Ectodermal cell (in vitro differentiated cells): ENCODE measurements at regions not wholly inside any gene's neighbourhood (a gene's known extent, or its start where the extent isn't known, plus 50 kb on each side); places are given as distances from the start of the nearest gene placed in this dataset.
"Not testable (repeated sequence)": the region's sequence is repeated elsewhere in the genome, so short reads cannot be mapped to it uniquely, and the experiment has no call there.

Experiments used
- H3K27ac ChIP-seq: 2 replicates; pipeline ENCODE4 v1.7.0; 2013; ENCODE audit warnings: mild to moderate bottlenecking, low read depth, low read length; ENCODE audit not compliant: insufficient read depth, poor library complexity, severe bottlenecking
- H3K27me3 ChIP-seq: 2 replicates; pipeline ENCODE4 v1.7.0; 2013; ENCODE audit warnings: mild to moderate bottlenecking, low read length; ENCODE audit not compliant: insufficient read depth, control insufficient read depth, poor library complexity, severe bottlenecking
- H3K36me3 ChIP-seq: one replicate; pipeline ENCODE4 v1.7.0; 2013; ENCODE audit warnings: low read length; ENCODE audit not compliant: control insufficient read depth, insufficient read depth
- H3K4me1 ChIP-seq: one replicate; pipeline ENCODE4 v1.7.0; 2013; ENCODE audit warnings: low read length; ENCODE audit not compliant: control insufficient read depth, insufficient read depth
- H3K4me3 ChIP-seq: 2 replicates; pipeline ENCODE4 v1.7.0; 2013; ENCODE audit warnings: low read depth, low read length, control low read depth; ENCODE audit not compliant: insufficient read depth
- H3K9me3 ChIP-seq: 2 replicates; pipeline ENCODE4 v1.7.0; 2013; ENCODE audit warnings: mild to moderate bottlenecking, low read length, moderate library complexity; ENCODE audit not compliant: control insufficient read depth
- WGBS, 2 experiments: methylation state at CpG; one replicate each; pipeline ENCODE4 v1.1.7; 2013; ENCODE audit warnings: missing lambda C conversion rate in 2 of 2; 5-methylcytosine and 5-hydroxymethylcytosine counted together

- H3K27ac ChIP-seq, result not testable (repeated sequence)
- WGBS, 2 experiments, result 88 to 92% methylated on average over 22 of the region's 22 CpGs
Measured at GRCh38 chr11:134851503-134852224, 439.6 kb upstream of the B3GAT1 start.

GRCh38 chr11:134850566-134850965 is 438.5 kb upstream of the B3GAT1 start:
- H3K27me3 ChIP-seq, result no peaks in the 10 kb centered on the region
- WGBS, 2 experiments, result 88% methylated on average over 2 of the region's 2 CpGs; no CpG with 5 or more reads in 1 of the 2 experiments
- no peaks in the 10 kb centered on the region for H3K36me3 ChIP-seq
- H3K4me3 ChIP-seq, result no peak overlapping the region
- no peak overlapping the region for H3K27ac ChIP-seq
- H3K4me1 ChIP-seq, result no peaks in the 10 kb centered on the region
- H3K9me3 ChIP-seq, result no peaks in the 10 kb centered on the region

More at GRCh38 chr11:134851503-134852224, 439.6 kb upstream of the B3GAT1 start:
- not testable (repeated sequence) for H3K27me3 ChIP-seq, H3K4me1 ChIP-seq, H3K4me3 ChIP-seq, H3K36me3 ChIP-seq, H3K9me3 ChIP-seq

DNA sequence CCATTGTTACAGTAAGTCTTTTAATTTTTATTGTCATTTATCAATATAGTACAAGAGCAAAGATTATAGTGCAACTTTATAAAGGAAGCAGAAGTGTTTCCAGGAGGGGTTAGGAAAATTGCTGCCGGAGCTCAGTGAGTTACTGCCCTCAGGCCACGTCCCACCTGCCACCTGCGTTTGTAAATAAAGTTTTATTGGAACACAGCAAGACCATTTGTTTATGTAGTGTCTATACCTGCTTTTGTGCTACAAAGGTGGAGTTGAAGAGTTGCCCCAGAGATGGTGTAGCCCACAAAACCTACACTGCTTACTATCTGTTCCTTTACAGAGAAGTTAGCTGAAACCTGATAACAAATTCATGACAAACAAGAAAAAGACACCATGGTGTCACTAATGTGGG is 437.8 kb upstream of the B3GAT1 start:
- no peaks in the 10 kb centered on the region for H3K36me3 ChIP-seq
- H3K27ac ChIP-seq, result no peak overlapping the region
- no peaks in the 10 kb centered on the region for H3K9me3 ChIP-seq
- H3K4me1 ChIP-seq, result no peaks in the 10 kb centered on the region
- WGBS, 2 experiments, result 91 to 95% methylated on average over 3 of the region's 3 CpGs
- H3K27me3 ChIP-seq, result no peaks in the 10 kb centered on the region
- H3K4me3 ChIP-seq, result no peak overlapping the region

GRCh38 chr11:134847083-134847715 is 435.2 kb upstream of the B3GAT1 start:
- no peaks in the 10 kb centered on the region for H3K9me3 ChIP-seq
- 84 to 86% methylated on average over 17 of the region's 17 CpGs for WGBS, 2 experiments
- no peak overlapping the region for H3K27ac ChIP-seq
- H3K27me3 ChIP-seq, result no peaks in the 10 kb centered on the region
- H3K4me3 ChIP-seq, result no peak overlapping the region
- H3K4me1 ChIP-seq, result no peaks in the 10 kb centered on the region
- no peaks in the 10 kb centered on the region for H3K36me3 ChIP-seq

- Histone ChIP-seq H3K27ac (no peak overlapping the region), H3K27me3 (no peaks in the 10 kb centered on the region), H3K36me3 (no peaks in the 10 kb centered on the region), H3K4me3 (no peak overlapping the region), H3K9me3 (no peaks in the 10 kb centered on the region), H3K4me1 (no peaks in the 10 kb centered on the region)
- WGBS, 2 experiments, result 82 to 86% methylated on average over 10 to 11 of the region's 11 CpGs
Measured at GRCh38 chr11:134846328-134847082, 434.5 kb upstream of the B3GAT1 start.

GRCh38 chr11:134845474-134846327 is 433.7 kb upstream of the B3GAT1 start:
- WGBS, 2 experiments, result 91 to 93% methylated on average over 13 of the region's 13 CpGs
- Histone ChIP-seq H3K27me3 (no peaks in the 10 kb centered on the region), H3K36me3 (no peaks in the 10 kb centered on the region), H3K4me3 (no peak overlapping the region), H3K27ac (no peak overlapping the region), H3K4me1 (no peaks in the 10 kb centered on the region), H3K9me3 (no peaks in the 10 kb centered on the region)

DNA sequence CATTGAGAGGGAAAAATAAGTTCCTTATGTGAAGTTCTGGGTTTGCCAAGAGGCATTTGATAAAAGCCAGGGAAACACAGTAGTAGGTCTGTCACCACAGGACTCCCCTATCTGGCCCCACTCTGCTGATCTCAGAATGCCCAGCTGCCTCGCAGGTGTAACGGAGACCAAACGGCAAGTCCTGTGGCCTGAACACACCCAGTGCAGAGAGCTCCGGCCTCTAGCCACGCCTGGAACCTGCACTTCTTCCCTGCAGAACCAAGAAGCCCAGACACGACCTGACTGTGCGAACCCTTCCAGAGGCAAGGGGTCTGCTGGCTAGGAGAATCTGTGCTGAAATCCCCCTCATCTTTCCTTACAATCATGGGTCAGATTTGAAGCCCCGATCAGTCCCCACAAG is 432.8 kb upstream of the B3GAT1 start:
- no peaks in the 10 kb centered on the region for H3K27me3 ChIP-seq
- no peaks in the 10 kb centered on the region for H3K4me1 ChIP-seq
- no peak overlapping the region for H3K4me3 ChIP-seq
- H3K27ac ChIP-seq, result no peak overlapping the region
- H3K36me3 ChIP-seq, result no peaks in the 10 kb centered on the region
- H3K9me3 ChIP-seq, result no peaks in the 10 kb centered on the region
- WGBS, 2 experiments, result 90 to 94% methylated on average over 8 of the region's 8 CpGs

DNA sequence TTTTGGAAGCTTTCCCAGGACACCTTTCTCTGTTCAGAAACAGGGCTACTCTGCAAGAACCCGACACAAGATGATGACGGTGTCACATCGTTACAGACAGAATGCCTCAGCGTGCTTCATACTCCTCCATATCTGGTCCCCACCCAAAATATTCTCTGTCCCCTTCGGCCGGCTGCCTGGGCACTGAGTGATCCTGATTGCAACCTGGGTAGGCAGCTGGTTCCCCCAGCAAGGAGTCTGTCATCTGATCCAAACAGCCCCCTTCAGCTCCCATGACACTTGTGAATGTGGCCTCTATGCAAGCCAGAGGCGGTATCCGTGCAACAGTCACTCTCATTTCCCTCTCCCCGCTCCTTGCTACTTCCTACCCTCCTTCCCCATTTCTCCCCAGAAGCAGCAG is 431.7 kb upstream of the B3GAT1 start:
- 90 to 93% methylated on average over 9 of the region's 9 CpGs for WGBS, 2 experiments
- Histone ChIP-seq H3K27ac (no peak overlapping the region), H3K9me3 (no peaks in the 10 kb centered on the region), H3K4me1 (no peaks in the 10 kb centered on the region), H3K27me3 (no peaks in the 10 kb centered on the region), H3K36me3 (no peaks in the 10 kb centered on the region), H3K4me3 (no peak overlapping the region)

DNA sequence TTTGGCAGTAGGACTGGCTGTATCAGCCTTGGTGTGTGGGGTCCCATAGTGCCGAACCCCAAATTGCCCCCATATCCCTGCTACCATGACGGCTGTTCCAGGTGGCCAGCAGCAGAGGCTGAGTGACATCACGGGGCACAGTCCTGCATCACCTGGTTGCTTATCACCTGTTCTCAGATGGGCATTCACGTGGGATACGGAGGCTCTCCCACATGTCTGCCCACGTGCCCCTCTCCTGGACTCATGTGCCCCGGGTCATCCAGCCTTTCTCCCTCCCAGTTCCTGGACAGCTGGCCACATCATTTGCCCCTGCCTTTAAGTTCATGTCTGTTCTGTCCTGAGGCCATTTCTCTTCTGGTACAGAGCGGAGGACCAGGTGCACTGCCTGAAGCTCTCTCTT is 431.0 kb upstream of the B3GAT1 start:
- Histone ChIP-seq H3K27me3 (no peaks in the 10 kb centered on the region), H3K4me1 (no peaks in the 10 kb centered on the region), H3K4me3 (no peak overlapping the region), H3K36me3 (no peaks in the 10 kb centered on the region), H3K9me3 (no peaks in the 10 kb centered on the region), H3K27ac (no peak overlapping the region)
- 92 to 97% methylated on average over 8 of the region's 8 CpGs for WGBS, 2 experiments
